GM12878 (cell line): ENCODE measurements at regions not wholly inside any gene's neighbourhood (a gene's known extent, or its start where the extent isn't known, plus 50 kb on each side); places are given as distances from the start of the nearest gene placed in this dataset.

ENCODE experiments used
- ATF7 ChIP-seq: fragments of 450-650 bp; IDR thresholded peaks from 2 replicates; pipeline ENCODE4 v1.6.1; 2016; ENCODE audit warnings: low read depth, mild to moderate bottlenecking
- HDAC2 ChIP-seq: fragments of 200-600 bp; sonication (generic); IDR thresholded peaks from 2 replicates; pipeline ENCODE4 v1.6.1; 2017
- POLR2A ChIP-seq: IDR thresholded peaks from 2 replicates; pipeline ENCODE4 v1.6.1; 2011; ENCODE audit warnings: low read depth, mild to moderate bottlenecking, low read length
- POLR2AphosphoS5 ChIP-seq: IDR thresholded peaks from 2 replicates; pipeline ENCODE4 v1.6.1; 2011; ENCODE audit warnings: mild to moderate bottlenecking, low read length, inconsistent platforms
- TBL1XR1 ChIP-seq: IDR thresholded peaks from 2 replicates; pipeline ENCODE4 v1.6.1; 2012; ENCODE audit warnings: low read depth, low read length, improper control_type of control experiment
- TF ChIP-seq, protein P1 (sequence below), 3 experiments: IDR thresholded peaks in 2 of 3; conservative IDR thresholded peaks in 1 of 3; 2 replicates each; pipeline ENCODE4 v1.5.1; 2011; ENCODE audit warnings: low read depth in 3 of 3, low read length in 3 of 3, mild to moderate bottlenecking in 3 of 3, control low read depth in 2 of 3, moderate library complexity in 2 of 3, inconsistent platforms in 1 of 3, mixed read lengths in 1 of 3; ENCODE audit not compliant: control insufficient read depth in 2 of 3, insufficient read depth in 1 of 3; ENCODE audit errors: extremely low read depth in 1 of 3

DNA sequence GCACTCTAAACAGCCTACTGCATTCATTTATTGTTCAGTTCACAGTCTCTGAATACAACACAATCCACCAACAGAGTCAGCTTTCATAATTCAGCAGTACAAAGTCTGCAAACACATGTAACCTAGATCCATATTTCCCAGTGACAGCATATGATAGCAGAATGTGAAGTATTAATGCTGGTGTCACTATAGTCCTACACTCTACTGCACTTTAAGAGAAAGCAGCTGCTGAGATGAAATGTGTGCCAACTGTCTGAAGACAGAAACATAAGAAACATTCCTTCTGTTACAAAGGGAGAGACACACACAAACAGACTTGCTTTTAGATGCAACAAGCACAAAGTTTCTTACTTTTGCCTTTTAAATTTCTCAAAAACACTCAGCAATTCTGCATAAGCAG, 441.8 kb downstream of the ZEB2 start:
- TF ChIP-seq ATF7 = no peak
- TF ChIP-seq, protein P1, sequence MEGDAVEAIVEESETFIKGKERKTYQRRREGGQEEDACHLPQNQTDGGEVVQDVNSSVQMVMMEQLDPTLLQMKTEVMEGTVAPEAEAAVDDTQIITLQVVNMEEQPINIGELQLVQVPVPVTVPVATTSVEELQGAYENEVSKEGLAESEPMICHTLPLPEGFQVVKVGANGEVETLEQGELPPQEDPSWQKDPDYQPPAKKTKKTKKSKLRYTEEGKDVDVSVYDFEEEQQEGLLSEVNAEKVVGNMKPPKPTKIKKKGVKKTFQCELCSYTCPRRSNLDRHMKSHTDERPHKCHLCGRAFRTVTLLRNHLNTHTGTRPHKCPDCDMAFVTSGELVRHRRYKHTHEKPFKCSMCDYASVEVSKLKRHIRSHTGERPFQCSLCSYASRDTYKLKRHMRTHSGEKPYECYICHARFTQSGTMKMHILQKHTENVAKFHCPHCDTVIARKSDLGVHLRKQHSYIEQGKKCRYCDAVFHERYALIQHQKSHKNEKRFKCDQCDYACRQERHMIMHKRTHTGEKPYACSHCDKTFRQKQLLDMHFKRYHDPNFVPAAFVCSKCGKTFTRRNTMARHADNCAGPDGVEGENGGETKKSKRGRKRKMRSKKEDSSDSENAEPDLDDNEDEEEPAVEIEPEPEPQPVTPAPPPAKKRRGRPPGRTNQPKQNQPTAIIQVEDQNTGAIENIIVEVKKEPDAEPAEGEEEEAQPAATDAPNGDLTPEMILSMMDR (IDR thresholded peaks at IDR 0.05 in 2 of 3, conservative IDR thresholded peaks at IDR 0.05 in 1 of 3; ENCODE audit: control insufficient read depth in 2 of 3, extremely low read depth in 1 of 3, insufficient read depth in 1 of 3, low read depth in 3 of 3, low read length in 3 of 3) = no peak
- TF ChIP-seq HDAC2 = no peak
- no peak for TF ChIP-seq TBL1XR1
- TF ChIP-seq POLR2A = no peak
- TF ChIP-seq POLR2AphosphoS5 = no peak
